Epithelial cell of esophagus (primary cell): ENCODE measurements at regions not wholly inside any gene's neighbourhood (a gene's known extent, or its start where the extent isn't known, plus 50 kb on each side); places are given as distances from the start of the nearest gene placed in this dataset.
"Not testable (repeated sequence)": the region's sequence is repeated elsewhere in the genome, so short reads cannot be mapped to it uniquely, and the experiment has no call there.

Experiments
- DNase-seq: peaks from one replicate; pipeline ENCODE4 v3.0.0; 2010; ENCODE audit warnings: low read depth
- H3K4me3 ChIP-seq: 2 replicates; pipeline ENCODE4 v1.5.1; 2011; ENCODE audit warnings: mild to moderate bottlenecking, low read length, control low read depth
- TF ChIP-seq, protein P1 (sequence below): IDR thresholded peaks from 2 replicates; pipeline ENCODE4 v1.5.1; 2011; ENCODE audit warnings: low read depth, mild to moderate bottlenecking, low read length, control low read depth, inconsistent platforms; ENCODE audit not compliant: insufficient read depth; ENCODE audit errors: missing control alignments

DNA sequence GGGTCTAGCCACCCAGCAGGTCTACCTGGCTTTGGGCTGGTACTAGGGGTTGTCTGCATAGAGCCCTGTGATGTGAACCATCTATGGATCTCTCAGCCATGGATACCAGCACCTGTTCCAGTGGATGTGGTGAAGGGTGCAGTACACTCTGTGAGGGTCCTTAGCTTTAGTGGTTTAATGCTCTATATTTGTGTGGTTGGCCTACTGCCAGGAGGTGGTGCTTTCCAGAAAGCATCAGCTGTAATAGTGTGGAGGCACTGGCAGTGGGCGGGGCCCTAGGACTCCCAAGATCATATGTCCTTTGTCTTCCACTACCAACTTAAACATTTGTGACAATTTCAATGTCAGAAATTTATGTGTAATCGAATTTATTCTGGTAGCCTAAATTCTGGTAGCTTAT, 1065.1 kb downstream of the RPIA start:
- not testable (repeated sequence) for DNase-seq, H3K4me3 ChIP-seq

GRCh38 chr2:89758332-89759026, 1067.0 kb downstream of the RPIA start:
- not testable (repeated sequence) for DNase-seq

GRCh38 chr2:89760762-89761161, 1069.3 kb downstream of the RPIA start:
- DNase-seq, H3K4me3 ChIP-seq: not testable (repeated sequence)

More at GRCh38 chr2:89758332-89759026, 1067.0 kb downstream of the RPIA start:
- H3K4me3 ChIP-seq: not testable (repeated sequence)

GRCh38 chr2:89761171-89761570, 1069.7 kb downstream of the RPIA start:
- not testable (repeated sequence) for DNase-seq, H3K4me3 ChIP-seq

DNA sequence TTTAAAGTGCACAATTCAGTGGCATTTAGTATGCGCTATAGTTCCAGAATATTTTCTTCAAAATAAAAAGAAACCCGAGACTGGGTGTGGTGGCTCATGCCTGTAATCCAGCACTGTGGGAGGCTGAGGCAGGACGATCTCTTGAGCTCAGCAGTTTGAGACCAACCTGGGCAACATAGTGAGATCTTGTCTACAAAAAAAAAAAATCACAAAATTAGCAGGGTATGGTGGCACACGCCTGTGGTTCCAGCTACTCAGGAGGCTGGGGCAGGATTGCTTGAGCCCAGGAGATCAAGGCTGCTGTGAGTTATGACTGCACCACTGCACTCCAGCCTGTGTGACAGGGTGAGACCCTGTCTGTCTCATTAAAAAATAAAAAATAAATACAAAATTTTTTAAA, 1070.4 kb downstream of the RPIA start:
- DNase-seq: not testable (repeated sequence)

GRCh38 chr2:89762461-89763253, 1071.2 kb downstream of the RPIA start:
- not testable (repeated sequence) for H3K4me3 ChIP-seq, DNase-seq

More for the DNA sequence above, 1070.4 kb downstream of the RPIA start:
- not testable (repeated sequence) for H3K4me3 ChIP-seq

GRCh38 chr2:89763254-89763580, 1071.7 kb downstream of the RPIA start:
- no peak overlapping the region for H3K4me3 ChIP-seq
- DNase-seq: no peak
- TF ChIP-seq, protein P1, sequence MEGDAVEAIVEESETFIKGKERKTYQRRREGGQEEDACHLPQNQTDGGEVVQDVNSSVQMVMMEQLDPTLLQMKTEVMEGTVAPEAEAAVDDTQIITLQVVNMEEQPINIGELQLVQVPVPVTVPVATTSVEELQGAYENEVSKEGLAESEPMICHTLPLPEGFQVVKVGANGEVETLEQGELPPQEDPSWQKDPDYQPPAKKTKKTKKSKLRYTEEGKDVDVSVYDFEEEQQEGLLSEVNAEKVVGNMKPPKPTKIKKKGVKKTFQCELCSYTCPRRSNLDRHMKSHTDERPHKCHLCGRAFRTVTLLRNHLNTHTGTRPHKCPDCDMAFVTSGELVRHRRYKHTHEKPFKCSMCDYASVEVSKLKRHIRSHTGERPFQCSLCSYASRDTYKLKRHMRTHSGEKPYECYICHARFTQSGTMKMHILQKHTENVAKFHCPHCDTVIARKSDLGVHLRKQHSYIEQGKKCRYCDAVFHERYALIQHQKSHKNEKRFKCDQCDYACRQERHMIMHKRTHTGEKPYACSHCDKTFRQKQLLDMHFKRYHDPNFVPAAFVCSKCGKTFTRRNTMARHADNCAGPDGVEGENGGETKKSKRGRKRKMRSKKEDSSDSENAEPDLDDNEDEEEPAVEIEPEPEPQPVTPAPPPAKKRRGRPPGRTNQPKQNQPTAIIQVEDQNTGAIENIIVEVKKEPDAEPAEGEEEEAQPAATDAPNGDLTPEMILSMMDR: no peak

DNA sequence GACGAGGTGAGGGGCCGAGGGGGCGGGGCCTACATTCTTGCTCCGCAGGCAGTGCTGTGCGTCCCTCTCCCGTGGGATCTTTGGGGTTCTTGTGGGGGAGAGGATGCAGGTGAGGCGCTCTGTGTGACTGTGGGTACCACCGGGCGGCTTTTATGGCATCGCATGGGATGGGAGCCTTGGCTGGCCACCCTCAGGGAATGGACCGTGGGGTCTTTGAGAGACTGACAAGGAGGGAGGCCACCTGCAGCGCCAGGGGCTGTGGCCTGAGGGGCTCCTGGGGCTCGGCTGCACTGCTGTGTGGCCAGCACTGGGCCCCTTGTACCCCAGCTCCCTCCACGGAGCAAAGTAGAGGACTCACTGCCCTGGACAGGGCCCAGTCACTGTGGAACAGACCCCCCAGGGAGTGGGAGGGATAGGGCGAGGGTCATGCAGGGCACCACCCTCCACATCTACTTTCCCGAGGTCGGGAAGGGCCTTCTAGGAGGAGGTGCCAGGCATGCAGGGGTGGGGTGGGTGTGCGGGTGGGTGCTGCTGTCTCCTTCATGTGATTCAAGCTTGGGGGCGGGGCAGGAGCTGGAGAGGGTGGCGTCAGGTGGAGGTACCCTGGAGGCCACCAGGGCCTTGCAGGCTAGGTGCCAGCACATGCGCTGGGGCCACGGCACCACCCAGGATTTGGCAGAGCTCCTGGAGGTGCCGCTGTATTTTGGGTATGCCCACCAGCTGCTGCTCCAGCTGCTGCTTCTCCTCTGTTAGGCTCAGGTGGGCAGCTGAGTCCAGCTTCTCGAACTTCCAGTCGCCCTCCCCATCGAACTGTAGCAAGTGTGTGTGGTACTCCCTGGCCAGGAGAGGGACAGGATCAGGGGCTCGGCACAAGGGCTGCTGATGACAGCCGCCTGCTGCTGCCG, 1072.4 kb downstream of the RPIA start:
- no peak overlapping the region for H3K4me3 ChIP-seq
- TF ChIP-seq, protein P1: no peak
- no peak for DNase-seq

- not testable (repeated sequence) for H3K4me3 ChIP-seq, DNase-seq
These were observed 1073.3 kb downstream of the RPIA start for GRCh38 chr2:89764571-89765360.

DNA sequence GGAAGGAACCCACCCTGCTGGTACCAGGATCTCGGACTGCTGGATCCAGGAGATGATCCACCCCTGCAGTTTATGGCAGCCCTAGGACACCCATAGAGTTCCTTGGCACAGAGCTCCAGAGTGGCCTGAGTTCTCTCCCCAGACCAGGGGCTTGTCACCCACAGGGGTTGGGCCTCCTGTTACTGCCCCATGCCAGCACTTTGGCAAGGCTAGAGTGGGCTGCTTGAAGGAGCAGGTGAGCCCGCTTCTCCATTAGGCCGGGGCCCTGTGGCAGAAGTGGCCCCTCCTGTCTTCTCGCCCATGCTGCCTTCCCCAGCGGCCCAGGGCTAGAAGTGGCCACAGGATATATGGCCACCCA, 1073.9 kb downstream of the RPIA start:
- not testable (repeated sequence) for DNase-seq, H3K4me3 ChIP-seq

DNA sequence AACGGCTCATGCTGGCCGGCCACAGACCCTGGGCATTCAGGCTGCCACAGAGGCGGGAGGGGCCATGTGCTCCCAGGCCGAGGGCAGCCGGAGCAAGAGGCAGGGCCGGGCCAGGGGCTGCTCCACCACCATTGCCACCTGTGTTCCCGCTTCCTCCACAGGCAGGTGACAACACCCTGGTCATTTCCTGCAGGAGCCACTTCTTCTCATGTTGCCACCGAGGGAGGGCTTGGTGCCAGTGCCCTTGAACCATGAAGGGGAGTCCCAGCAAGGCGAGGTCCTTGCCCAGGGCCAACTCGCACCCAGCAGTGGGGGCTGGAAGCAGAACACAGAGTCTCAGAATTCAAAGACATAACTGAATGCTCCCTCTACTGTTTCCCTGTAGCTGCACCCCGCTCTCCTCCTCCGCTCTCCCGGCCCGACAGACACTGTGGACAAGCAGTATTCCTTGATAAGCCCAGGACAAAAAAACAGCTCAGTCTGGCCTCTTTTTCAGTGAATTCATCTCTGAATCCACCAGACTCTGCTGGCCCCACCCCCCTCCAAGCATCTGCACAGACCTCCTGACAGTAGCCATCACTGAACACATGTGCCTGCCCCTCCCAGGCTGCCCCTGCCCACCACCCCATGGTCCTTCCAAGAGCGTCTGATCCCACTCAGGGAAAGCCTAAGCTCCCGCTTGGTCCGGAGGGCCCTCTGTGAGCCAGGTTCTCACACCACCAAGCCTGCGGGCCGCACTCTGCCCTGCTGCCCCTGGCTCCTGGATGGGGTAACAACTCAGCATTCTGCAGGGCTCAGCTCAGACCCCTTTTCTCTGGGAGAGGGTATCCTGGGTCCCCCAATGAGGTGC, 1074.9 kb downstream of the RPIA start:
- not testable (repeated sequence) for DNase-seq

DNA sequence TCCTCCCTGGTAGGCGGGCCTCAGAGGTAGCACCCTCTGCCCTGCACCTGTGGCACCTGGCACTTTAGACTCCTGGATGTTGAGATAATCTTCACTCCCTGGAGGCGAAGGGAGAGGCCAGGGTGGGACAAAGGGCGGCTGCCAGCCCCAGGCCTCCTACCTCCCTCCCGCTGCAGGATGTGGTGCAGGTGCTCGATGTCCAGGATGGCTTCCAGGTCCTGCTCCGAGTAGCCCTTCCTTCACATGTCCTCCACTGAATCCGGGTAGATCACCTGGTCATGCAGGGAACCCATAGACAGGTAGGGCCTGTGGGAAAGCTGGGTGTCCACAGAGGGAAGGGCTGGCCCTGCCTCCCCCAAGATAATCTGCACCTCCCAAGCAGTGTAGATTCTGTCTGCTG, 1075.6 kb downstream of the RPIA start:
- not testable (repeated sequence) for DNase-seq, H3K4me3 ChIP-seq

More for the DNA sequence above, 1074.9 kb downstream of the RPIA start:
- H3K4me3 ChIP-seq: not testable (repeated sequence)
